Neuronal stem cell (in vitro differentiated cells): ENCODE measurements at regions not wholly inside any gene's neighbourhood (a gene's known extent, or its start where the extent isn't known, plus 50 kb on each side); places are given as distances from the start of the nearest gene placed in this dataset.
A peak's percentile ranks its signal among the peaks of the same experiment; 100 is the strongest.

Source experiments
- DNase-seq: peaks from one replicate; pipeline ENCODE4 v3.0.0-alpha.2; 2013; ENCODE audit warnings: low spot score
- H2AFZ ChIP-seq: one replicate; pipeline ENCODE4 v1.6.1; 2013; ENCODE audit warnings: mild to moderate bottlenecking, low read length, inconsistent platforms
- H2AK5ac ChIP-seq: 2 replicates; pipeline ENCODE4 v1.6.1; 2013; ENCODE audit warnings: low read depth, mild to moderate bottlenecking, inconsistent platforms, low read length, moderate library complexity, mixed read lengths
- H2BK120ac ChIP-seq: 2 replicates; pipeline ENCODE4 v1.6.1; 2013; ENCODE audit warnings: low read depth, mild to moderate bottlenecking, inconsistent platforms, low read length, moderate library complexity, mixed read lengths
- H2BK12ac ChIP-seq: one replicate; pipeline ENCODE4 v1.6.1; 2013; ENCODE audit warnings: low read length, inconsistent platforms
- H2BK15ac ChIP-seq: 2 replicates; pipeline ENCODE4 v1.6.1; 2013; ENCODE audit warnings: mild to moderate bottlenecking, low read length, inconsistent platforms, mixed read lengths
- H2BK5ac ChIP-seq: one replicate; pipeline ENCODE4 v1.6.1; 2013; ENCODE audit warnings: inconsistent platforms, mild to moderate bottlenecking, low read length, moderate library complexity
- H3K14ac ChIP-seq: one replicate; pipeline ENCODE4 v1.6.1; 2013; ENCODE audit warnings: low read length, inconsistent platforms
- H3K18ac ChIP-seq: 2 replicates; pipeline ENCODE4 v1.6.1; 2013; ENCODE audit warnings: low read length, inconsistent platforms
- H3K23ac ChIP-seq: 2 replicates; pipeline ENCODE4 v1.6.1; 2013; ENCODE audit warnings: low read depth, mild to moderate bottlenecking, mixed read lengths, low read length, inconsistent platforms; ENCODE audit not compliant: poor library complexity
- H3K27ac ChIP-seq: replicated peaks from 3 replicates; pipeline ENCODE4 v1.5.1; 2013; ENCODE audit warnings: low read length, inconsistent platforms
- H3K27me3 ChIP-seq, 3 experiments: 2 replicates each; pipeline ENCODE4 v1.6.1; 2013; ENCODE audit warnings: low read length in 3 of 3, mild to moderate bottlenecking in 2 of 3, inconsistent platforms in 1 of 3, low read depth in 1 of 3, mixed read lengths in 1 of 3, moderate library complexity in 1 of 3; ENCODE audit not compliant: control insufficient read depth in 3 of 3, insufficient read depth in 3 of 3
- H3K36me3 ChIP-seq, 2 donors: replicated peaks in 1 of 2; 2 replicates each; pipeline ENCODE4 v1.6.1; 2013; ENCODE audit warnings: low read length in 2 of 2; ENCODE audit not compliant: control insufficient read depth in 2 of 2, insufficient read depth in 2 of 2
- H3K4ac ChIP-seq: 2 replicates; pipeline ENCODE4 v1.6.1; 2013; ENCODE audit warnings: inconsistent platforms, mild to moderate bottlenecking, low read length, moderate library complexity
- H3K4me1 ChIP-seq, 2 donors: 1 replicate in 1 of 2; 2 replicates in 1 of 2; pipeline ENCODE4 v1.6.1; 2013; ENCODE audit warnings: low read length in 2 of 2, low read depth in 1 of 2; ENCODE audit not compliant: control insufficient read depth in 2 of 2, insufficient read depth in 1 of 2
- H3K4me2 ChIP-seq: one replicate; pipeline ENCODE4 v1.6.1; 2013; ENCODE audit warnings: mild to moderate bottlenecking, low read length, inconsistent platforms; ENCODE audit not compliant: insufficient read depth, poor library complexity, severe bottlenecking
- H3K4me3 ChIP-seq, 2 donors: 2 replicates each; pipeline ENCODE4 v1.5.1; 2013; ENCODE audit warnings: low read length in 2 of 2, mild to moderate bottlenecking in 2 of 2, inconsistent platforms in 1 of 2, moderate library complexity in 1 of 2
- H3K79me1 ChIP-seq: one replicate; pipeline ENCODE4 v1.6.1; 2013; ENCODE audit warnings: low read depth, mild to moderate bottlenecking, inconsistent platforms, low read length, moderate library complexity
- H3K9ac ChIP-seq: one replicate; pipeline ENCODE4 v1.6.1; 2013; ENCODE audit warnings: mild to moderate bottlenecking, low read depth, low read length, inconsistent platforms; ENCODE audit not compliant: poor library complexity
- H3K9me3 ChIP-seq, 2 donors: replicated peaks in 1 of 2; 2 replicates each; pipeline versions ENCODE3 to v1.6.1; 2013; ENCODE audit warnings: low read length in 2 of 2, mild to moderate bottlenecking in 2 of 2, inconsistent platforms in 1 of 2, low read depth in 1 of 2, mixed read lengths in 1 of 2, moderate library complexity in 1 of 2; ENCODE audit not compliant: control insufficient read depth in 2 of 2, insufficient read depth in 1 of 2
- H4K8ac ChIP-seq: one replicate; pipeline ENCODE4 v1.6.1; 2013; ENCODE audit warnings: low read depth, mild to moderate bottlenecking, inconsistent platforms, low read length, moderate library complexity
- H4K91ac ChIP-seq: one replicate; pipeline ENCODE4 v1.6.1; 2013; ENCODE audit warnings: low read length, low read depth, mild to moderate bottlenecking, inconsistent platforms; ENCODE audit not compliant: poor library complexity
- WGBS, 2 donors: extraction: QIAGEN DNeasy Blood & Tissue Kit; methylation state at CpG; one replicate each; pipeline ENCODE4 v1.1.7; 2013; ENCODE audit warnings: missing lambda C conversion rate in 2 of 2, mixed read lengths in 1 of 2; ENCODE audit not compliant: insufficient read length in 2 of 2, insufficient replicate concordance in 1 of 2; ENCODE audit errors: extremely low coverage in 2 of 2; 5-methylcytosine and 5-hydroxymethylcytosine counted together

DNA sequence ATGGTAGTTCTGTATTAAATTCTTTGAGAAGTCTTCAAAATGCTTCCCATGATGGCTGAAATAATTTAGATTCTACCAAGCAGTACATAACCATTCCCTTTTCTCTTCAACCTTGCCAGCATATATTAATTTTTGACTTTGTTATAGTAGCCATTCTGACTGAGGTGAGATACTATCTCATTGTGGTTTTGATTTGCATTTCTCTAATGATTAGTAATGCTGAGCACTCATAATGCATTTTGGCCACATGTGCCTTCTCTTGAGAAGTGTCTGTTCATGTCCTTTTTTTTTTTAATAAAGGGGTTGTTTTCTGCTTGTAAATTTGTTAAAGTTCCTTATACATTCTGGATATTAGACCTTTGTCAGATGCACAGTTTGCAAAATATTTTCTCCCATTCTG is 173.9 kb downstream of the CALCRL start:
- Histone ChIP-seq H4K91ac (no peak overlapping the region), H2AFZ (no peak overlapping the region), H2BK5ac (no peak overlapping the region), H3K36me3 (no peaks in the 10 kb centered on the region), H2AK5ac (no peak overlapping the region), H3K27ac (no peak overlapping the region), H2BK15ac (no peak overlapping the region), H3K4me3 (no peak overlapping the region), H3K4ac (no peak overlapping the region), H3K4me1 (no peaks in the 10 kb centered on the region), H3K18ac (no peak overlapping the region), H3K9me3 (peaks cover 0 to 2% of the 10 kb centered on the region in 2 donors), H3K27me3 (no peaks in the 10 kb centered on the region), H3K79me1 (no peaks in the 10 kb centered on the region), H4K8ac (no peak overlapping the region), H2BK12ac (no peak overlapping the region), H2BK120ac (no peak overlapping the region), H3K9ac (no peak overlapping the region), H3K14ac (no peak overlapping the region), H3K4me2 (no peak overlapping the region), H3K23ac (no peak overlapping the region)
- no peak for DNase-seq

DNA sequence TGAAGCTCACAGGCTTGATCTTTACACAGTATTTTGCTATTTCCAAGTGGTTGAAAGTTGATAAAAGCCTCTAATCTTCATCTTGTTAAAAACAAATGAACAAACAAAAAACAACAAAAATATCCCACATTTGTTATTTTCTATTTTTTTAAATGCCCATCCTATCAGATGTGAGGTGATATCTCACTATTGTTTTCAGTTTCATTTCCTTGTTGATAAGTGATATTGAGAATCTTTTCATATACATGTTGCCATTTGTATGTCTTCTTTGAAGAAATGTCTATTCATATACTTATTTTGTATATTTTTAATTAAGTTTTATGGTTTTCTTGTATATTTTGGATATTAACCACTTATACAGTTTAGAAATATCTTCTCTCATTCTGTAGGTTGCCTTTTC is 175.8 kb downstream of the CALCRL start:
- H2AK5ac ChIP-seq: no peak overlapping the region
- no peaks in the 10 kb centered on the region for H3K27me3 ChIP-seq
- H3K4me2 ChIP-seq: no peak overlapping the region
- H3K4me3 ChIP-seq: no peak overlapping the region
- no peak overlapping the region for H2BK12ac ChIP-seq
- no peaks in the 10 kb centered on the region for H3K4me1 ChIP-seq
- H3K23ac ChIP-seq: no peak overlapping the region
- H3K9ac ChIP-seq: no peak overlapping the region
- no peak overlapping the region for H4K91ac ChIP-seq
- no peak overlapping the region for H2BK5ac ChIP-seq
- no peak overlapping the region for H3K4ac ChIP-seq
- H3K9me3 ChIP-seq: peaks cover 0 to 2% of the 10 kb centered on the region in 2 donors
- H2BK15ac ChIP-seq: no peak overlapping the region
- no peaks in the 10 kb centered on the region for H3K36me3 ChIP-seq
- no peaks in the 10 kb centered on the region for H3K79me1 ChIP-seq
- H3K14ac ChIP-seq: no peak overlapping the region
- no peak overlapping the region for H2BK120ac ChIP-seq
- no peak overlapping the region for H3K18ac ChIP-seq
- H4K8ac ChIP-seq: no peak overlapping the region
- DNase-seq: no peak
- no peak overlapping the region for H2AFZ ChIP-seq
- H3K27ac ChIP-seq: no peak overlapping the region

GRCh38 chr2:187271825-187272224 is 176.2 kb downstream of the CALCRL start:
- no peak overlapping the region for H4K91ac ChIP-seq
- H3K36me3 ChIP-seq: no peaks in the 10 kb centered on the region
- peaks cover 0 to 2% of the 10 kb centered on the region in 2 donors for H3K9me3 ChIP-seq
- H2AFZ ChIP-seq: no peak overlapping the region
- H3K4me3 ChIP-seq: no peak overlapping the region
- no peak overlapping the region for H3K18ac ChIP-seq
- no peaks in the 10 kb centered on the region for H3K27me3 ChIP-seq
- no peak overlapping the region for H3K14ac ChIP-seq
- no peak overlapping the region for H3K4me2 ChIP-seq
- H2BK5ac ChIP-seq: no peak overlapping the region
- no peak for DNase-seq
- no peaks in the 10 kb centered on the region for H3K79me1 ChIP-seq
- no peak overlapping the region for H3K27ac ChIP-seq
- no peak overlapping the region for H2AK5ac ChIP-seq
- H3K4ac ChIP-seq: no peak overlapping the region
- no peak overlapping the region for H4K8ac ChIP-seq
- no peaks in the 10 kb centered on the region for H3K4me1 ChIP-seq
- H3K9ac ChIP-seq: no peak overlapping the region
- H2BK120ac ChIP-seq: no peak overlapping the region
- H3K23ac ChIP-seq: no peak overlapping the region
- no peak overlapping the region for H2BK15ac ChIP-seq
- no peak overlapping the region for H2BK12ac ChIP-seq

GRCh38 chr2:187266645-187267044 is 181.4 kb downstream of the CALCRL start:
- no peak overlapping the region for H3K4me3 ChIP-seq
- H2BK12ac ChIP-seq: no peak overlapping the region
- H2BK5ac ChIP-seq: no peak overlapping the region
- H2AFZ ChIP-seq: peak overlapping the region; percentile 0
- no peaks in the 10 kb centered on the region for H3K27me3 ChIP-seq
- no peak overlapping the region for H2AK5ac ChIP-seq
- H2BK120ac ChIP-seq: no peak overlapping the region
- H3K4me2 ChIP-seq: no peak overlapping the region
- H3K4me1 ChIP-seq: no peaks in the 10 kb centered on the region
- H4K91ac ChIP-seq: no peak overlapping the region
- no peak overlapping the region for H3K27ac ChIP-seq
- no peak overlapping the region for H3K14ac ChIP-seq
- H3K4ac ChIP-seq: no peak overlapping the region
- H3K9me3 ChIP-seq: no peaks in the 10 kb centered on the region
- no peaks in the 10 kb centered on the region for H3K36me3 ChIP-seq
- no peak overlapping the region for H3K18ac ChIP-seq
- H3K79me1 ChIP-seq: no peaks in the 10 kb centered on the region
- H3K9ac ChIP-seq: no peak overlapping the region
- no CpG with 5 or more reads among the region's 4 CpGs for WGBS, 2 donors
- H4K8ac ChIP-seq: no peak overlapping the region
- H3K23ac ChIP-seq: no peak overlapping the region
- no peak for DNase-seq
- no peak overlapping the region for H2BK15ac ChIP-seq
